HCT116 (cell line): ENCODE measurements at regions not wholly inside any gene's neighbourhood (a gene's known extent, or its start where the extent isn't known, plus 50 kb on each side); places are given as distances from the start of the nearest gene placed in this dataset.

Experiments
- ATAC-seq: fragments of 200-7000 bp; cut with Tn5 transposase; 2 replicates; pipeline ENCODE4 v1.9.1; 2020; ENCODE audit warnings: mild to moderate bottlenecking, moderate library complexity
- BruUV-seq: library from RNA; stranded (reverse); fragments of 400-500 nt; replicated peaks from 2 replicates; lab custom pipeline; 2021; lab: Mats Ljungman, UMichigan
- CTCF ChIA-PET: fragments of 300-600 bp; sonication (Branson Sonifier 250); formaldehyde crosslinking; loops from one replicate; lab custom pipeline; 2021; ENCODE audit warnings: antibody characterized with exemption; lab: Charles Lee
- POLR2A ChIA-PET: fragments of 300-600, 350-600 bp; sonication (Branson Sonifier 250); formaldehyde crosslinking; loops from one replicate; lab custom pipeline; 2021; ENCODE audit warnings: antibody characterized with exemption; lab: Charles Lee
- RAD21 ChIA-PET, 2 experiments: fragments of 300-600 bp; sonication (Branson Sonifier 250); formaldehyde crosslinking; loops; one replicate each; lab custom pipeline; 2023; ENCODE audit warnings: low total read pairs in 2 of 2; ENCODE audit not compliant: uncharacterized antibody in 2 of 2, unreplicated experiment in 2 of 2, low non-redundant PET in 1 of 2; lab: Charles Lee
- DNase-seq: peaks from one replicate; pipeline ENCODE4 v3.0.0-alpha.2; 2010; ENCODE audit warnings: low read depth, low spot score
- H2AFZ ChIP-seq: fragments of 200-600 bp; shearing (Covaris generic), sonication (generic); 2 replicates; pipeline ENCODE4 v1.6.1; 2017; ENCODE audit warnings: low read depth, mixed run types, mixed read lengths, antibody characterized with exemption, low read length; ENCODE audit not compliant: poor library complexity, severe bottlenecking
- H3K27ac ChIP-seq: 2 replicates; pipeline ENCODE4 v1.5.1; 2012; ENCODE audit warnings: low read depth, low read length
- H3K27me3 ChIP-seq: fragments of 200-600 bp; sonication (generic); 2 replicates; pipeline ENCODE4 v1.6.1; 2016; ENCODE audit warnings: mixed run types, low read length, mixed read lengths; ENCODE audit not compliant: insufficient read depth
- H3K36me3 ChIP-seq, 2 experiments: fragments of 200-500 bp in 1 of 2; fragments of 200-600 bp in 1 of 2; sonication (Bioruptor generic) in 1 of 2; sonication (generic) in 1 of 2; 2 replicates each; pipeline versions ENCODE4 v1.5.1 to v1.6.1; 2014 to 2016; ENCODE audit warnings: low read length in 2 of 2, inconsistent platforms in 1 of 2, mixed read lengths in 1 of 2, mixed run types in 1 of 2; ENCODE audit not compliant: insufficient read depth in 2 of 2, control insufficient read depth in 1 of 2
- H3K4me1 ChIP-seq, 2 experiments: fragments of 200-600 bp in 1 of 2; sonication (generic) in 1 of 2; 2 replicates each; pipeline versions ENCODE4 v1.5.1 to v1.6.1; 2012 to 2017; ENCODE audit warnings: low read length in 2 of 2, inconsistent platforms in 1 of 2, mild to moderate bottlenecking in 1 of 2, mixed read lengths in 1 of 2, mixed run types in 1 of 2, moderate library complexity in 1 of 2; ENCODE audit not compliant: insufficient read depth in 2 of 2, control insufficient read depth in 1 of 2
- H3K4me2 ChIP-seq: fragments of 200-600 bp; sonication (generic); 2 replicates; pipeline ENCODE4 v1.6.1; 2017; ENCODE audit warnings: mixed run types, low read length, mixed read lengths
- H3K4me3 ChIP-seq, 2 experiments: fragments of 200-600 bp in 1 of 2; sonication (generic) in 1 of 2; replicated peaks in 1 of 2; 2 replicates each; pipeline ENCODE4 v1.5.1; 2011 to 2016; ENCODE audit warnings: low read length in 2 of 2, control low read depth in 1 of 2, low read depth in 1 of 2, mild to moderate bottlenecking in 1 of 2, mixed read lengths in 1 of 2, mixed run types in 1 of 2
- H3K79me2 ChIP-seq: fragments of 200-600 bp; sonication (generic); 2 replicates; pipeline ENCODE4 v1.6.1; 2017; ENCODE audit warnings: mild to moderate bottlenecking, mixed run types, low read length, moderate library complexity, mixed read lengths; ENCODE audit not compliant: insufficient read depth
- H3K9ac ChIP-seq: fragments of 200-600 bp; sonication (generic); 2 replicates; pipeline ENCODE4 v1.6.1; 2016; ENCODE audit warnings: low read length, mixed read lengths
- H3K9me2 ChIP-seq: fragments of 200-600 bp; sonication (generic), shearing (Covaris generic); 2 replicates; pipeline ENCODE4 v1.6.1; 2017; ENCODE audit warnings: mixed run types, mild to moderate bottlenecking, moderate library complexity; ENCODE audit not compliant: insufficient read depth
- H3K9me3 ChIP-seq, 2 experiments: fragments of 200-500 bp in 1 of 2; fragments of 200-600 bp in 1 of 2; sonication (Bioruptor generic) in 1 of 2; sonication (generic) in 1 of 2; 2 replicates each; pipeline ENCODE4 v1.6.1; 2014 to 2017; ENCODE audit warnings: low read length in 2 of 2, mixed read lengths in 2 of 2, inconsistent platforms in 1 of 2, low read depth in 1 of 2, mild to moderate bottlenecking in 1 of 2, mixed run types in 1 of 2, moderate library complexity in 1 of 2; ENCODE audit not compliant: control insufficient read depth in 1 of 2, insufficient read depth in 1 of 2
- H4K20me1 ChIP-seq: fragments of 200-600 bp; sonication (generic), shearing (Covaris generic); 2 replicates; pipeline ENCODE4 v1.6.1; 2017; ENCODE audit warnings: mixed run types, mild to moderate bottlenecking, moderate library complexity; ENCODE audit not compliant: insufficient read depth
- ATF3 ChIP-seq: IDR thresholded peaks from 2 replicates; pipeline ENCODE4 v1.6.1; 2012
- CBX3 ChIP-seq: IDR thresholded peaks from 2 replicates; pipeline ENCODE4 v1.6.1; 2012; ENCODE audit warnings: low read depth
- CTCF ChIP-seq, 3 experiments: fragments of 200-600 bp in 1 of 3; sonication (generic) in 1 of 3; IDR thresholded peaks in 2 of 3; conservative IDR thresholded peaks in 1 of 3; 2 replicates each; pipeline ENCODE4 v1.5.1; 2012 to 2017; ENCODE audit warnings: low read depth in 2 of 3, low read length in 2 of 3, antibody characterized with exemption in 1 of 3, borderline replicate concordance in 1 of 3, control low read depth in 1 of 3, mild to moderate bottlenecking in 1 of 3, mixed read lengths in 1 of 3, mixed run types in 1 of 3, moderate library complexity in 1 of 3; ENCODE audit not compliant: insufficient read depth in 1 of 3
- EGR1 ChIP-seq: IDR thresholded peaks from 2 replicates; pipeline ENCODE4 v1.6.1; 2012; ENCODE audit warnings: low read depth
- EZH2 ChIP-seq: fragments of 200-600 bp; sonication (generic); IDR thresholded peaks from 2 replicates; pipeline ENCODE4 v1.6.1; 2017; ENCODE audit warnings: antibody characterized with exemption, mixed run types
- EZH2phosphoT487 ChIP-seq: fragments of 200-600 bp; IDR thresholded peaks from 2 replicates; pipeline ENCODE4 v1.6.1; 2018; ENCODE audit warnings: antibody characterized with exemption, borderline replicate concordance
- FOSL1 ChIP-seq: IDR thresholded peaks from 2 replicates; pipeline ENCODE4 v1.6.1; 2012; ENCODE audit warnings: low read depth
- JUND ChIP-seq: IDR thresholded peaks from 2 replicates; pipeline ENCODE4 v1.6.1; 2012
- MAX ChIP-seq: IDR thresholded peaks from 2 replicates; pipeline ENCODE4 v1.6.1; 2012
- POLR2A ChIP-seq: IDR thresholded peaks from 2 replicates; pipeline ENCODE4 v1.7.0; 2011; ENCODE audit warnings: borderline replicate concordance; ENCODE audit not compliant: insufficient read depth, insufficient read length; ENCODE audit errors: extremely low read depth
- POLR2AphosphoS5 ChIP-seq: IDR thresholded peaks from 2 replicates; pipeline ENCODE4 v1.6.1; 2011; ENCODE audit warnings: mild to moderate bottlenecking, low read depth, low read length, moderate library complexity
- RAD21 ChIP-seq: IDR thresholded peaks from 2 replicates; pipeline ENCODE4 v1.6.1; 2012; ENCODE audit warnings: low read depth, mild to moderate bottlenecking
- SRF ChIP-seq: IDR thresholded peaks from 2 replicates; pipeline ENCODE4 v1.6.1; 2012; ENCODE audit warnings: low read depth
- YY1 ChIP-seq: IDR thresholded peaks from 2 replicates; pipeline ENCODE4 v1.6.1; 2011; ENCODE audit warnings: low read length, low read depth, moderate library complexity, mild to moderate bottlenecking; ENCODE audit not compliant: insufficient replicate concordance; ENCODE audit errors: extremely low read depth
- ZBTB33 ChIP-seq: IDR thresholded peaks from 2 replicates; pipeline ENCODE4 v1.6.1; 2011; ENCODE audit warnings: mild to moderate bottlenecking, low read length, moderate library complexity; ENCODE audit not compliant: insufficient replicate concordance; ENCODE audit errors: extremely low read depth
- ZFX ChIP-seq: fragments of 450-650 bp; IDR thresholded peaks from 2 replicates; pipeline ENCODE4 v1.6.1; 2017
- ZNF274 ChIP-seq: fragments of 200-500 bp; sonication (Bioruptor generic); IDR thresholded peaks from 2 replicates; pipeline ENCODE4 v1.6.1; 2014; ENCODE audit warnings: mild to moderate bottlenecking, low read depth, low read length, inconsistent platforms
- intact Hi-C: fragments of 100-400 bp; cut with micrococcal nuclease; formaldehyde crosslinking; loops from 2 replicates; pipeline ENCODE4 v1.10.0; 2022

GRCh38 chr13:68872338-68872737 lies 1235.3 kb upstream of the ATXN8OS start (continued):
- TF ChIP-seq EGR1 (no peak), SRF (no peak), ATF3 (no peak), FOSL1 (no peak), EZH2 (no peak), POLR2A (no peak), ZNF274 (no peak), CTCF (IDR thresholded peaks at IDR 0.05 in 2 of 3, conservative IDR thresholded peaks at IDR 0.05 in 1 of 3; ENCODE audit: borderline replicate concordance in 1 of 3, insufficient read depth in 1 of 3, low read depth in 2 of 3, low read length in 2 of 3) (no peak), POLR2AphosphoS5 (no peak), JUND (no peak), CBX3 (no peak), ZFX (no peak)

GRCh38 chr13:68851026-68851425 lies 1256.6 kb upstream of the ATXN8OS start:
- TF ChIP-seq YY1 (no peak), RAD21 (no peak), JUND (no peak), ZBTB33 (no peak), ZNF274 (no peak), POLR2AphosphoS5 (no peak), CTCF (IDR thresholded peaks at IDR 0.05 in 2 of 3, conservative IDR thresholded peaks at IDR 0.05 in 1 of 3; ENCODE audit: borderline replicate concordance in 1 of 3, insufficient read depth in 1 of 3, low read depth in 2 of 3, low read length in 2 of 3) (no peak), MAX (no peak), ATF3 (no peak), EZH2phosphoT487 (no peak), FOSL1 (no peak)
- CTCF ChIA-PET, result no interaction called here
- intact Hi-C loops, result no loop called here
- Histone ChIP-seq H3K9me3 (no peaks in the 10 kb centered on the region), H2AFZ (no peak overlapping the region), H3K4me2 (no peak overlapping the region), H3K4me1 (no peaks in the 10 kb centered on the region), H3K9ac (no peak overlapping the region), H3K27me3 (no peaks in the 10 kb centered on the region), H3K79me2 (no peaks in the 10 kb centered on the region), H3K27ac (no peak overlapping the region), H3K9me2 (no peaks in the 10 kb centered on the region), H3K4me3 (no peak overlapping the region), H3K36me3 (no peaks in the 10 kb centered on the region), H4K20me1 (no peaks in the 10 kb centered on the region)
- no peak for ATAC-seq
- no TSS peak for BruUV-seq
- no peak for DNase-seq
- RAD21 ChIA-PET, result no interaction called here
- POLR2A ChIA-PET, result no interaction called here
